ENCODE measurements at regions not wholly inside any gene's neighbourhood (a gene's known extent, or its start where the extent isn't known, plus 50 kb on each side); places are given as distances from the start of the nearest gene placed in this dataset.

GRCh38 chr5:25604681-25605080 is 959.9 kb upstream of the CDH10 start:
- TF ChIP-seq, protein P1, sequence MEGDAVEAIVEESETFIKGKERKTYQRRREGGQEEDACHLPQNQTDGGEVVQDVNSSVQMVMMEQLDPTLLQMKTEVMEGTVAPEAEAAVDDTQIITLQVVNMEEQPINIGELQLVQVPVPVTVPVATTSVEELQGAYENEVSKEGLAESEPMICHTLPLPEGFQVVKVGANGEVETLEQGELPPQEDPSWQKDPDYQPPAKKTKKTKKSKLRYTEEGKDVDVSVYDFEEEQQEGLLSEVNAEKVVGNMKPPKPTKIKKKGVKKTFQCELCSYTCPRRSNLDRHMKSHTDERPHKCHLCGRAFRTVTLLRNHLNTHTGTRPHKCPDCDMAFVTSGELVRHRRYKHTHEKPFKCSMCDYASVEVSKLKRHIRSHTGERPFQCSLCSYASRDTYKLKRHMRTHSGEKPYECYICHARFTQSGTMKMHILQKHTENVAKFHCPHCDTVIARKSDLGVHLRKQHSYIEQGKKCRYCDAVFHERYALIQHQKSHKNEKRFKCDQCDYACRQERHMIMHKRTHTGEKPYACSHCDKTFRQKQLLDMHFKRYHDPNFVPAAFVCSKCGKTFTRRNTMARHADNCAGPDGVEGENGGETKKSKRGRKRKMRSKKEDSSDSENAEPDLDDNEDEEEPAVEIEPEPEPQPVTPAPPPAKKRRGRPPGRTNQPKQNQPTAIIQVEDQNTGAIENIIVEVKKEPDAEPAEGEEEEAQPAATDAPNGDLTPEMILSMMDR (IDR thresholded peaks at IDR 0.05), result no peak
- TF ChIP-seq RAD21 (IDR thresholded peaks at IDR 0.05; ENCODE audit: low read length), result no peak
- TF ChIP-seq RXRA (IDR thresholded peaks at IDR 0.05; ENCODE audit: borderline replicate concordance, low read depth), result no peak
- no peak for TF ChIP-seq EZH2phosphoT487 (IDR thresholded peaks at IDR 0.05; ENCODE audit: borderline replicate concordance, low read depth)
- no peak for TF ChIP-seq GABPA (IDR thresholded peaks at IDR 0.05; ENCODE audit: low read depth)
- TF ChIP-seq POLR2AphosphoS5 (IDR thresholded peaks at IDR 0.05; ENCODE audit: low read depth, low read length), result no peak

Data from SK-N-SH (cell line).